ENCODE measurements at regions not wholly inside any gene's neighbourhood (a gene's known extent, or its start where the extent isn't known, plus 50 kb on each side); places are given as distances from the start of the nearest gene placed in this dataset.
"Not testable (repeated sequence)": the region's sequence is repeated elsewhere in the genome, so short reads cannot be mapped to it uniquely, and the experiment has no call there.

DNA sequence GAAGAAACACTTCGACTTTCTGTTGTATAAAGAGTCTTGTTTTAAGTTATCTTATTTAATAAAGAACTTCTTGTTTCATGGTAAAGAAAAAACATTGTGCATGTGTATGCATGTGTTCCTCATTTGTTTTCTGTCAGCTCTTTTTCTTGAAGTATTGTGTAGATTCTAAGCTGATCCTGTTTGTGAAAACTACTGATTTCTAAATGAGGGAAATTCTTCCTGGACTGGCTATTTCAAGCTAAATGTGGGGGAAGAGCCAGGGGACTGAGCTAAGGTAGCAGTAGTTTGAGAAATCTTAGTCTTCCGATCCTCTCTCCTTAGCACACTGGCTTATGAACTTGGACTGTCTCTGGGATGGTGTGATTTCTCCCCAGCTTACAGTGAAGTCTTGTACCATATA is 56.4 kb upstream of the RBMS1 start:
- no peak for DNase-seq

- no peak for DNase-seq
Measured at GRCh38 chr2:160551259-160551658, 57.7 kb upstream of the RBMS1 start.

DNA sequence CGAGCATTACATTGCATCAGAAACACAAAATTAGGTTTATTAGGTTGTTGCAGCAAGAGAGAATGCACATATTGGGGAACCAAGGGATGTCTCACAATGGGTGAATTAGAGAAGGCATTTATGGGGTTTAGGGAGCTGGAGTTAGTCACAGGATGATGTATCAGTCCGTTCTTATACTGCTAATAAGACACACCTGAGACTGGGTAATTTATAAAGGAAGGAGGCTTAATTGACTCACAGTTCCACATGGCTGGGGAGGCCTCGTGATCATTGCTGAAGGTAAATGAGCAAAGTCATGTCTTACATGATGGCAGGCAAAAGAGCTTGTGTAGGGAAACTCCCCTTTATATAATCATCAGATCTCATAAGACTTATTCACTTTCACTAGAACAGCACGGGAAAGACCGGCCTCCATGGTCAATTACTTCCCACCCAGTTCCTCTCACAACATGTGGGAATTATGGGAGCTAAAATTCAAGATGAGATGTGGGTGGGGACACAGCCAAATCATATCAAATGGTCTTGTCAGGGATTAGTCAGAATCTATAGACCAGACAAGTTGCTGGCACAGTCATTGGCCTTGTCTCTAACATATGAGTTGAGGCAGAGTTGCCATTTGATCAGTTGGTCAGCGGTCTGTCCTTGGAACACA is 61.9 kb upstream of the RBMS1 start:
- DNase-seq: no peak

DNA sequence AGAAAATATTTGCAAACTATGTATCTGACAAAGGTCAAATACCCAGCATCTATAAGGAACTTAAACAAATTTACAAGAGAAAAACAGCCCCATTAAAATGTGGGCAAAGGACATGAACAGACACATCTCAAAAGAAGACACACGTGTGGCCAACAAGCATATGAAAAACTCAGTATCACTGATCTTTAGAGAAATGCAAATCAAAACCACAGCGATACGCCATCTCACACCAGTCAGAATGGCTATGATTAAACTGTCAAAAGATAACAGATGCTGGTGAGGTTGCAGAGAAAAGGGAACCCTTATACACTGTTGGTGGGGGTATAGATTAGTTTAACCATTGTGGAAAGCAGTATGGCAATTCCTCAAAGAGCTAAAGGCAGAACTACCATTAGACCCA is 64.3 kb upstream of the RBMS1 start:
- no peak for DNase-seq

GRCh38 chr2:160558531-160558930 is 64.9 kb upstream of the RBMS1 start:
- DNase-seq: no peak

- DNase-seq: no peak
Measured at GRCh38 chr2:160561551-160562295, 68.1 kb upstream of the RBMS1 start.

- DNase-seq: no peak
Measured at GRCh38 chr2:160562730-160563129, 69.1 kb upstream of the RBMS1 start.

DNA sequence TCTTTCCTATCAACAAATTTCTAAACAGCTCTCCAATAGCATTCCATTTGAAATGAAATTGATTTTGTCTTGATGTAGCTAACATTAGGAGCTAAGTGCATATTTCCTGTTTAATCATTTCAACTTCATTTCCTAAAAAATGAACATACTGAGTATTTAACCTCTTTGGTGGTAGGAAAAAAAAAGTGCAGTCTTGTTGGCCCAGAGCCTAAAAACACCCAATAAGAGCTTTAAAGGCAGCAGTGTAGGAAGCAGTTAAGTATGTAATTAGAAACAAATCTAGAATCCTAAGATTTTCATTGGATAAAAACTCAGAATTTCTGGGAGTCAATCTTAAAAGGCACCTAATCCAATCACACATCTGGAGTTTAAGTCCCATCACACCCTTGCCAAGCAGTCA is 71.0 kb upstream of the RBMS1 start:
- no peak for DNase-seq

- no peak for DNase-seq
Measured at GRCh38 chr2:160565099-160565845, 71.7 kb upstream of the RBMS1 start.

DNA sequence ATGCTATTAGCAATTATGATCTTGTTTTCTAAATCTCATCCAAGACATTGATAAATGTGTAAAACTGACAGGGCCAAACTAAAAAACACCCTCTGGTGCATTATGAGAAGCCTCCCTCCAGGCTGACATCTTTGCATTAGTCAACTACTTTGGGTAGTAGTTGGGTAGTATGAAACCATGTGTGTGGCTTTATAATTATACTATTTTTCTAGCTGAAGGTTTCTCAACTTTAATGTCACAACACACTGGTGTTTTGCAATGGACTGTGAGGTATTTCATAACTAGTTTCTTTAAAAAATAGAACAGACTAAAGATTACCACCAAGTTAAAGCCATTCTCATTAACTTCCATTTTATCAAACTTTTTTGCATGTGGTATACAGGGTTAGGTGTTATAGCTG is 73.1 kb upstream of the RBMS1 start:
- DNase-seq: no peak

DNA sequence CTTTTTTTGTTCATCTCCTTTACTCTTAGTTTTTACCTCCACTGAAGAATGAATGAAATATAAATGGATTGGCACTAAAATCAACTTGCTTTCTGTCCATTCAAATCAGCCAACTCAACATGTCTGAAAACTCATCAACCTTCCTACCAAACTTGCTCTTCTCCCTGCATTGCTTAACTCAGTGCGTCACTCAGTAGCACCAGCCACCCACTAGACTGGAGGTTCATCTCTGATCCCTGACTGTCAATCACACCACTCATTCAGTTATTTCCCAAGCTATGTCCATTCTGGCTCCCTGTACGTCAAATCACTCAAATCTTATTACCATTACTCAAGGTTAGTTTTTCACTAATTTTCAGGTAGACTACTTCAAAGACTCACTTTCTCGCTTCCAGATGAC is 75.2 kb upstream of the RBMS1 start:
- DNase-seq: no peak

DNA sequence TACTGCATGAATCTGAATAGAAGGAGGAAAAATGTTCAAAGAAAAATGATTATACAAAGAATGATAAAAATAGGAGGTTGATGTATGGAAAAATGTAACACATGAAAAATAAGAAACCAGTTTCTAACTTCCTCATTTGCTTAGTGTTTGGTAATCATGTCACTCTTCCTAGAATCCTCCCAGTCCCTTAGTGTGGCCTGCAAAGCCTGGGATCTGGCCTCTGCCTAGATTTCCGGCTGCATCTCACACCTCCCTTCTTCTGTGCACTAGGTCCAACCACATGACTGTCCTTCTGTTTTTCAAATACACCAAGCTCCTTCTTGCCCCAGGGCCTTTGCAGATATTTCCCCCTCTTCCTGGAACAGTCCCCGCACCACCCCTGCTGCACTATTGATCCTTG is 76.8 kb upstream of the RBMS1 start:
- no peak for DNase-seq

DNA sequence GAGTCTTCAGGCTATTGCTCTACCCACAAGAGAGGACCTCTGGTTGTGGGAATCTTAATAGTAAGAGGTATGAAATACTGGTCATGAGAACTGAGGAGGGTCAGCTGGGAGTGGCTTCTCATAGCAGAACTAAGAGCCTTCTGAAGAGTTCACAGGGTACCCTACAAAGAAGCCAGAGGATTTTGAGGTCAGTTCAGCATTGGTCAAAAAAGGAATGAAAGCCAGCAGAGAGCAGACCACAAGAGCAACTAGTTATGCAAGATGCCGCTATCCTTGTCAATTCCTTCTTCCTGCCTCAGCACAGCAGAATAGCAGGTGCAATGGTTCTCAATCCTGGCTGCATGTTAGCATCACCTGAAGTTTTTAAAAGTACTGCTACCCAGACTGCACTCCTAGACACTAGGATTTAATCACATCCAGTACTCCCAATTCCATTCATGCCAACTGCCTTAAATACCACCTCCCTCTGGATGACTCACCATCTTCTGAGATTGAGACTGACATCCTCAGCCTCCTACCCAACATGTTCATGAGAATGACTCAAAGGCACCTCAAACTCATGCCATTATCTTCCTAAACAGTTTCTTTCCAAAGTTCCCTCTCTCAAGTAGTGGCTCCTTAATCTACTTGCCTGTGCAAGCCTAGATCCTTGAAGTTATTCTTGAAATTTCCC is 81.0 kb upstream of the RBMS1 start:
- no peak for DNase-seq

GRCh38 chr2:160575368-160575767 is 81.8 kb upstream of the RBMS1 start:
- DNase-seq: no peak

DNA sequence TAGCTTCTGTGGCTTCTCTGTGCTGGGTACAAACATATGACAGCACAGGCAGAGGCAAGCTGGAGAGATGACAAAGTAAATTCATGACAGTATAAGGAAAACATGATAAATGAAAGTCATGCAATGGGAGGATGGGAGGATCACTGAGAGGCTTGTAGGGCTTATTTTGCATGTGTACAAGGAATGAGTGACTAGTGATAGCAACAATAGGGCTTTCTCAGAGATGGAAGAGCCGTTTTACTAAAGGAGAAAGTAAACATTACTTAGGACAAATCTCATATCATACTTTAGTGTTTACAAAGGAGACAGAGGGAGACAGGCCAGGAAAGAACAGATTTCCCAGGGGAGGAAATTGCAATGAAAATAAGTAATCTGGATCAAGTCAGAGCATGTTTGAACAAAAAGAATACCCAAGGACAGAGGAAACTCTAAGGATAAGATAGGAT is 82.5 kb upstream of the RBMS1 start:
- no peak for DNase-seq

DNA sequence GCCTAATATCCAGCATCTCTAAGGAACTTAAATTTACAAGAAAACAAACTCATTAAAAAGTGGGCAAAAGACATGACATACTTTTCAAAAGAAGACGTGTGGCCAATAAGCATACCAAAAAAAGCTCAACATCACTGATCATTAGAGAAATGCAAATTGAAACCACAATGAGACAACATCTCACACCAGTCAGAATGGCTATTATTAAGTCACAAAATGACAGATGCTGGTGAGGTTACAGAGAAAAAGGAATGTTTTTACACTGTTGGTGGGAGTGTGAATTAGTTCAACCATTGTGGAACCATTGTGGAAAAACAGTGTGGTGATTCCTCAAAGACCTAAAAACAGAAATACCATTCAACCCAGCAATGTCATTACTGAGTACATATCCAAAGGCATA is 83.5 kb upstream of the RBMS1 start:
- not testable (repeated sequence) for DNase-seq

DNA sequence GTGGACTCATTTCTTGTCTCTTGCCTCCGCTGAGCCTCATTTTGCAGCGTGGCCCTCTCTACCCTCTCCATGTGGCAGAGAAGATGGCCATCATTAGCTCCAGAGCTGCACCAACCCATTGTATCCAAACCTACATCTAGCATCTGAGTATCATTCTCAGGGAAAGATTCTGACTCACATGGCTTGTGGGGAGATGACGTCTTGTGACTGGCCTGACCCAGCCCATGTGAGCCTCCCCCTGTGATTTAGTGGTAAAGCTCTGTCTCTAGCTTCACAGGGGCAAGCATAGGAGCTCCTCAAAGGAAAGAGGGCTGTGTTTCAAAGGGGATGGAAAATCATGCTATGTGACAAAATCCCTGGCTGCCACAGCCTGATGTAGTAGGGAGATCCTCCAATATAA is 87.4 kb upstream of the RBMS1 start:
- no peak for DNase-seq

DNA sequence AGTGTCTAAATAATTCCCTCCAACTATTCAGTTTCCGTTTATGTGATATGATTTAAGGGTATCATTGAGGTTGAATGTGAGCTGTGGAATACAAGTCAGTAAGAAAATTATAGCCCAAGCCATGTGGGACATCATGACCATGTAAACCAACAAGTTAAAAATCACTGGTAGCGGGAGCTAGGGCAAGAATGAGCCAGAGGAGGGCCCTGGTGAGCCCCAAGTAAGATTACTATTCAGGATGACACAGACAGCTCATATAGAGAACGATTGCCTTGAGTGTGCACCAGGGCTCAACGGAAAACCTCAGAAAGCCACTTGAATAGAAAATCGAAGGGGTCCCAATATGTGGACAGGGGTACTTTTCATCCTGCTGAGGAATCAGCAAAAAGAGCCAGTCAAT is 87.8 kb upstream of the RBMS1 start:
- no peak for DNase-seq

DNA sequence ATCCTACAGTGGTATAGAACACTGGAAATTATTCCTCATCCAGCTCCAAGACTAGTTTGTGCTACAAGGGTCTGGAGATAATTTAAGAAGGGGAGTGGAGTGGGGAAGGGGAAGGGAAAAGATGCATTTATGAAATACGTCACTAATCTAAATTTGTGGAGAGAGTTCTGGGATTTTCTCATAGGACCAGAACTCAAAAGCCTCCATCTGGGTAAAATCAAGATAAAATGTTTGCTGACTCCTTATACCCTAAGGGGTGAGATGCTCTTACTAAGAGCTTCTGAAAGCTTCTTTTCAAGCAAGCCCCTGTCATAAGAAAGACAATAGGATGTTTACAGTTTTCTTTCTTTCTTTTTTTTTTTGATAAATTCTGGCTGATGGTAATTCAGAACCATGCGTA is 88.5 kb upstream of the RBMS1 start:
- DNase-seq: no peak

- no peak for DNase-seq
Measured at GRCh38 chr2:160582490-160583145, 89.0 kb upstream of the RBMS1 start.

DNA sequence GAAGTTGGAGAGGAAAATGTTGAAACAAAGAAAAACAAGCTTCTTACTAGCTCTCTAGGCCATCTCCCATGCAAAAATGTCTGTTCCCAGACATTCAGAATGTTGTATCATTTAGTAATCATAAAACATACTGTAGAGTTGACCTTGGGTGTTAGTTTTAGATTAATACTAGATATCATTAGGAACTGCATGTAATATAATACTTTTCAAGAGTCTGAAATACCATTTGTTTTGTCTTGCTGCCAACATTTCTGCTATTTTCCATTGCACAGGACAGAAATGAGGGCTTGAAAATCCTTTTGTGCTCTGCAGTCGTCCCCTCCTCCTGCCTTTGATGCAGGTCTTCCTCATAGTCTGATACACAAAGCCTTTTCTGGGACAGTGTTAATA is 89.5 kb upstream of the RBMS1 start:
- no peak for DNase-seq

GRCh38 chr2:160583813-160584537 is 90.4 kb upstream of the RBMS1 start:
- DNase-seq: no peak

Measured in activated naive CD4-positive, alpha-beta T cell treated with Interleukin-2 at 50 U/mL for 16 hours (primary cell).